ENCODE measurements at regions not wholly inside any gene's neighbourhood (a gene's known extent, or its start where the extent isn't known, plus 50 kb on each side); places are given as distances from the start of the nearest gene placed in this dataset.
A peak's percentile ranks its signal among the peaks of the same experiment; 100 is the strongest.

DNA sequence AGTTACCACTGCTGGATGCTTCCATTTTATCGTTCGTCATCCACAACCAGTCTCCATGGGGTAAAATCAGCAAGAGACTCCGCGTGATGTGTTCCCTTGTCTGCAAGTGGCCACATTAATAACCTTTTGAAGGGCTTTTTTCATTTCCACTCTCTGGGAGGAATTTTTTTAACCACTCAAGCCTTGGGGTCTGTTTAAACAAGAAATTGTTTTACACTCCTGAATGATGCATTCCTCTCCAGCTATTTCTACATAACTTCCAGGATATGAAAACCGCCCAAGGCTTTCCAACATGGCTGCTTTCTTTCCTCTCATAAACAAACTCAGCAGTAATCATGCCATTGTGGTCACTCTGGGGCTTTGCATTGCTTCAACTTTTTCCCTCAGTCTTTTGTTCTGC lies 217.2 kb upstream of the DAPK1 start:
- TF ChIP-seq, protein P1, sequence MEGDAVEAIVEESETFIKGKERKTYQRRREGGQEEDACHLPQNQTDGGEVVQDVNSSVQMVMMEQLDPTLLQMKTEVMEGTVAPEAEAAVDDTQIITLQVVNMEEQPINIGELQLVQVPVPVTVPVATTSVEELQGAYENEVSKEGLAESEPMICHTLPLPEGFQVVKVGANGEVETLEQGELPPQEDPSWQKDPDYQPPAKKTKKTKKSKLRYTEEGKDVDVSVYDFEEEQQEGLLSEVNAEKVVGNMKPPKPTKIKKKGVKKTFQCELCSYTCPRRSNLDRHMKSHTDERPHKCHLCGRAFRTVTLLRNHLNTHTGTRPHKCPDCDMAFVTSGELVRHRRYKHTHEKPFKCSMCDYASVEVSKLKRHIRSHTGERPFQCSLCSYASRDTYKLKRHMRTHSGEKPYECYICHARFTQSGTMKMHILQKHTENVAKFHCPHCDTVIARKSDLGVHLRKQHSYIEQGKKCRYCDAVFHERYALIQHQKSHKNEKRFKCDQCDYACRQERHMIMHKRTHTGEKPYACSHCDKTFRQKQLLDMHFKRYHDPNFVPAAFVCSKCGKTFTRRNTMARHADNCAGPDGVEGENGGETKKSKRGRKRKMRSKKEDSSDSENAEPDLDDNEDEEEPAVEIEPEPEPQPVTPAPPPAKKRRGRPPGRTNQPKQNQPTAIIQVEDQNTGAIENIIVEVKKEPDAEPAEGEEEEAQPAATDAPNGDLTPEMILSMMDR (IDR thresholded peaks at IDR 0.05; ENCODE audit: control insufficient read depth, extremely low read depth, insufficient read depth) = no peak
- DNase-seq (ENCODE audit: low read depth) = no peak
- H3K4me3 ChIP-seq (ENCODE audit: low read depth, low read length) = no peak overlapping the region

- no peak for DNase-seq (ENCODE audit: low read depth)
- TF ChIP-seq, protein P1 (IDR thresholded peaks at IDR 0.05; ENCODE audit: control insufficient read depth, extremely low read depth, insufficient read depth) = no peak
These were observed 215.1 kb upstream of the DAPK1 start for GRCh38 chr9:87282538-87282937.

GRCh38 chr9:87283585-87283984 lies 214.1 kb upstream of the DAPK1 start:
- no peak for DNase-seq (ENCODE audit: low read depth)
- TF ChIP-seq, protein P1 (IDR thresholded peaks at IDR 0.05; ENCODE audit: control insufficient read depth, extremely low read depth, insufficient read depth) = no peak
- H3K4me3 ChIP-seq (ENCODE audit: low read depth, low read length) = no peak overlapping the region

More at GRCh38 chr9:87282538-87282937, 215.1 kb upstream of the DAPK1 start:
- H3K4me3 ChIP-seq (ENCODE audit: low read depth, low read length) = no peak overlapping the region

DNA sequence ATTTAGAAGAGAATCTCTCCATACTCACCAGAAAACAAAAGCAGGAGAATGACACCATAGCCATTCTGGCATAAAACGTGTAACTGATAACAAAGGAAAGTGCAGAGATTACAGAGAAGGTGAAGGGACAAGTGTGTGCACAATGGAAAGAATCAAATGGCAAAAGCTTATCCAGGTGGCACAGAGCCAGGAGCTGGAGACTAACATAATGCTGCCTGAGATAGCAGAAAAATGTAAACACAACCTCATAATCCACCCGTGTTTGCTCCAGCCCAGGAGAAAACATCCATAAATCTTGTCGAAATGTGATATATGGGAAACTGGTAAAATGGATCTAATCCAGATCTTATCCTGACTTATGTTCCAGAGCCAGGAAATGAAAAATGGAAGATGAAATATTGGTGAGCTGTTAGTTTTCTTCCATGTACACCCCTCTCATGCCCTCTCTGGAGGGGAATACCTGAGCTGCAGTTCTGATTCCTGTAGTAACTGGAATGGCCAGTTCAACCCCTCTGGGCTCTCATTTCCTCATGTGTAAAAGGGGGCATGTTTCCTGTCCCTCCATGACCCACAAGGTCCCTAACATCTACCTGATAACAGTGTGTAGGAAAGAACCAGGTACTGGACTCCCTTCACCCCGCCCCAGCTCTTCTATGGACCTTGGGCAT lies 212.3 kb upstream of the DAPK1 start:
- TF ChIP-seq, protein P1 (IDR thresholded peaks at IDR 0.05; ENCODE audit: control insufficient read depth, extremely low read depth, insufficient read depth) = no peak
- no peak overlapping the region for H3K4me3 ChIP-seq (ENCODE audit: low read depth, low read length)
- DNase-seq (ENCODE audit: low read depth) = peak; percentile 60

- TF ChIP-seq, protein P1 (IDR thresholded peaks at IDR 0.05; ENCODE audit: control insufficient read depth, extremely low read depth, insufficient read depth) = no peak
- DNase-seq (ENCODE audit: low read depth) = no peak
- no peak overlapping the region for H3K4me3 ChIP-seq (ENCODE audit: low read depth, low read length)
These were observed 211.2 kb upstream of the DAPK1 start for GRCh38 chr9:87286506-87286905.

GRCh38 chr9:87290241-87291052 lies 207.2 kb upstream of the DAPK1 start:
- TF ChIP-seq, protein P1 (IDR thresholded peaks at IDR 0.05; ENCODE audit: control insufficient read depth, extremely low read depth, insufficient read depth) = peak; percentile 27; the same call in 1 of the 2 replicates
- DNase-seq (ENCODE audit: low read depth) = no peak
- H3K4me3 ChIP-seq (ENCODE audit: low read depth, low read length) = no peak overlapping the region
